ENCODE measurements at regions not wholly inside any gene's neighbourhood (a gene's known extent, or its start where the extent isn't known, plus 50 kb on each side); places are given as distances from the start of the nearest gene placed in this dataset.

DNA sequence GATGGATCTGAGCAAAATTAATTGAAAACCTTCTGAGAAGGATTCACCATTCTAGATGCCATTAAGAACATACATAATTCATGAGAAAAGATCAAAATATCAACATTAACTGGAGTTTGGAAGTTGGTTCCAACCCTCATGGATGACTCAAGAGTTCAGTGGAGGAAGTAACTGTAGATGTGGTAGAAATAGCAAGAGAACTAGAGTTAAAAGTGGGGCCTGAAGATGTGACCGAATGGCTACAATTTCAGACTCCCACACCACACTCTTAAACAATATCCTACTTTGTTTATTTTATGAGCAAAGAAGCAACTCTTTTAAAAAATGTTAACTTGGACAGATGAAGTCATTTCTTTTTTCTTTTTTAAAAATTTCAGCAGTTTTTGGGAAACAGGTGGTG lies 354.3 kb downstream of the KLF12 start:
- no peaks in the 10 kb centered on the region for H3K27me3 ChIP-seq (ENCODE audit: insufficient read depth, low read depth)
- no peak overlapping the region for H3K4me3 ChIP-seq (IDR thresholded peaks at IDR 0.05; ENCODE audit: insufficient read depth, low read depth, low read length)
- H3K4me2 ChIP-seq, result no peak overlapping the region
- no peak overlapping the region for H3K9ac ChIP-seq
- no peak overlapping the region for H2AFZ ChIP-seq (ENCODE audit: low read depth)
- no peaks in the 10 kb centered on the region for H4K20me1 ChIP-seq (ENCODE audit: insufficient read depth)
- TF ChIP-seq, protein P1, sequence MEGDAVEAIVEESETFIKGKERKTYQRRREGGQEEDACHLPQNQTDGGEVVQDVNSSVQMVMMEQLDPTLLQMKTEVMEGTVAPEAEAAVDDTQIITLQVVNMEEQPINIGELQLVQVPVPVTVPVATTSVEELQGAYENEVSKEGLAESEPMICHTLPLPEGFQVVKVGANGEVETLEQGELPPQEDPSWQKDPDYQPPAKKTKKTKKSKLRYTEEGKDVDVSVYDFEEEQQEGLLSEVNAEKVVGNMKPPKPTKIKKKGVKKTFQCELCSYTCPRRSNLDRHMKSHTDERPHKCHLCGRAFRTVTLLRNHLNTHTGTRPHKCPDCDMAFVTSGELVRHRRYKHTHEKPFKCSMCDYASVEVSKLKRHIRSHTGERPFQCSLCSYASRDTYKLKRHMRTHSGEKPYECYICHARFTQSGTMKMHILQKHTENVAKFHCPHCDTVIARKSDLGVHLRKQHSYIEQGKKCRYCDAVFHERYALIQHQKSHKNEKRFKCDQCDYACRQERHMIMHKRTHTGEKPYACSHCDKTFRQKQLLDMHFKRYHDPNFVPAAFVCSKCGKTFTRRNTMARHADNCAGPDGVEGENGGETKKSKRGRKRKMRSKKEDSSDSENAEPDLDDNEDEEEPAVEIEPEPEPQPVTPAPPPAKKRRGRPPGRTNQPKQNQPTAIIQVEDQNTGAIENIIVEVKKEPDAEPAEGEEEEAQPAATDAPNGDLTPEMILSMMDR (conservative IDR thresholded peaks at IDR 0.05; ENCODE audit: low read depth, low read length), result no peak
- no peaks in the 10 kb centered on the region for H3K79me2 ChIP-seq (ENCODE audit: insufficient read depth, low read depth)
- H3K27ac ChIP-seq, result no peak overlapping the region
- no peaks in the 10 kb centered on the region for H3K4me1 ChIP-seq (ENCODE audit: low read depth, poor library complexity, severe bottlenecking)
- no peaks in the 10 kb centered on the region for H3K36me3 ChIP-seq (ENCODE audit: insufficient read depth)

DNA sequence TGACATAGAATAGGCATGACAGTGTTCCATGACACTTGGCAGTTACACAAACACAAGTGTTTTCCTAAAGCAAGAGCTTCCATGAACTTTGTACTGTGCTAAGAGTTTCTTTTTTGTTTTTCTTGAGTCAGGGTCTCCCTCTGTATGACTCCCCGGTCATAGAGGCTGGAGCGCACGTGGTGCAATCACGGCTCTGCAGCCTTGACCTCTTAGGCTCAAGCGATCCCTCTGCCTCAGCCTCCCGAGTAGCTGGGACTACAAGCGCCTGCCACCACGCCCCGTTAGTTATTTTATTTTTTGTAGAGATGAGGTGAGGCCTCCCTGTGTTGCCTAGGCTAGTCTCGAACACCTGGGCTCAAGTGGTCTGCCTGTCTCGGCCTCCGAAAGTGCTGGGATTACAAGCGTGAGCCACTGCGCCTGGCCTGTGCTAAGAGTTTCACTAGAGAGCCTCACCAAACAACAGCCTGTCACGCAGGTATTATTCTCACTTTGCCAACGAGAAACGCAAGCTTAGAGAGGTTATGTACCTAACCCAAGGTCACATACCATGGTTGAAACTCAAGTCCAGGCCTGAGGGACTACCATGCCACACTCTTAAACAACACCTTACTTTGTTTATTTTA lies 355.9 kb downstream of the KLF12 start:
- TF ChIP-seq, protein P1 (conservative IDR thresholded peaks at IDR 0.05; ENCODE audit: low read depth, low read length), result no peak
- Histone ChIP-seq H3K27ac (no peak overlapping the region), H3K79me2 (ENCODE audit: insufficient read depth, low read depth) (no peaks in the 10 kb centered on the region), H2AFZ (ENCODE audit: low read depth) (no peak overlapping the region), H4K20me1 (ENCODE audit: insufficient read depth) (no peaks in the 10 kb centered on the region), H3K4me1 (ENCODE audit: low read depth, poor library complexity, severe bottlenecking) (no peaks in the 10 kb centered on the region), H3K27me3 (ENCODE audit: insufficient read depth, low read depth) (no peaks in the 10 kb centered on the region), H3K4me3 (IDR thresholded peaks at IDR 0.05; ENCODE audit: insufficient read depth, low read depth, low read length) (no peak overlapping the region), H3K4me2 (no peak overlapping the region), H3K9ac (no peak overlapping the region), H3K36me3 (ENCODE audit: insufficient read depth) (no peaks in the 10 kb centered on the region)

DNA sequence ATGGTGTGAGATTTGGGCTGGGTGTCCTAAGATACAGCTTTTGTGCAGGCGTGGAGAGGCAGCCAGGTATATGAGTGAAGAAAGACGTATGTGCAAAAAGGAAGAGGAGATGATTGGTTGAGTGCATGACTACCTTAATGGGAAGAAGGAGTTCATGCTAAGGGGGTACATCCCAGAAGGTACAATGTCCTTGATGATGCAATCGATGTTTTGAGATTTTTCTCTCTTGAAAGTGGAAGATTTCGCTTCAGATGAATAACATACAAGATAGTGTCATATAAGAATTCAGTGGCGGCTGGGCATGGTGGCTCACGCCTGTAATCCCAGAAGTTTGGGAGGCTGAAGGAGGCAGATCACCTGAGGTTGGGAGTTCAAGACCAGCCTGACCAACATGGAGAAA lies 357.1 kb downstream of the KLF12 start:
- no peaks in the 10 kb centered on the region for H3K27me3 ChIP-seq (ENCODE audit: insufficient read depth, low read depth)
- H3K9ac ChIP-seq, result no peak overlapping the region
- no peaks in the 10 kb centered on the region for H4K20me1 ChIP-seq (ENCODE audit: insufficient read depth)
- H3K4me1 ChIP-seq (ENCODE audit: low read depth, poor library complexity, severe bottlenecking), result no peaks in the 10 kb centered on the region
- no peak overlapping the region for H3K4me2 ChIP-seq
- TF ChIP-seq, protein P1 (conservative IDR thresholded peaks at IDR 0.05; ENCODE audit: low read depth, low read length), result no peak
- no peaks in the 10 kb centered on the region for H3K79me2 ChIP-seq (ENCODE audit: insufficient read depth, low read depth)
- no peak overlapping the region for H3K27ac ChIP-seq
- H3K4me3 ChIP-seq (IDR thresholded peaks at IDR 0.05; ENCODE audit: insufficient read depth, low read depth, low read length), result no peak overlapping the region
- no peaks in the 10 kb centered on the region for H3K36me3 ChIP-seq (ENCODE audit: insufficient read depth)
- H2AFZ ChIP-seq (ENCODE audit: low read depth), result no peak overlapping the region

DNA sequence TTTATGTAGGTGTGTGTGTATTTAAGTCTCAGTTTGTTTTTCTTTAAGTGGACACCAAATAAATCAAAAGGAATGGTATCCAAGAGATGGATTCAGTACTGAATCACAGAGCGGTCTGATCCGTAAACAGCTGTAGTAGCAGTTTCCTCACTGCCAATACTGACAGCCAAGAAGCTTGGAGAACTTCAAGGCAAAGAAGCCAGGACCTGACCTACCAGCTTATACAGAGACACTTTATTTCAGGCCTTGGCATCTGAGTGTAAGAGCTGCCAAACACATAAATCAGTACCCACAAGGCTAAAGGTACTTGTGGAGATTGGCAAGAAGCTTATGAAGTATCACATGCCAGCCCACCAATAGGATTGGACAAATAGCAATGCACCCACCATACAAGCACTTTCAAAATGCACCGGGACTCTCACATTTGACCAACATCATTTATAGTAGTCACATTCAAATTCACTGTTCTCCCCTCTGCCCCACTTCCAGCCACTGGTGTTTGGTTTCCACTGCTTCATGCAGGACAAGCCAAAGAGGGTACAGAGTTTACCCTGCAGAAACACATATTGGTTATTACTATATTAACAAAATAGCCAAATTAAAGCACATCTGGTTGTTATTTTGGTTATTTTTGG lies 357.9 kb downstream of the KLF12 start:
- no peak overlapping the region for H3K9ac ChIP-seq
- H3K4me2 ChIP-seq, result no peak overlapping the region
- no peaks in the 10 kb centered on the region for H3K4me1 ChIP-seq (ENCODE audit: low read depth, poor library complexity, severe bottlenecking)
- no peak overlapping the region for H3K27ac ChIP-seq
- no peak overlapping the region for H3K4me3 ChIP-seq (IDR thresholded peaks at IDR 0.05; ENCODE audit: insufficient read depth, low read depth, low read length)
- H2AFZ ChIP-seq (ENCODE audit: low read depth), result no peak overlapping the region
- H3K36me3 ChIP-seq (ENCODE audit: insufficient read depth), result no peaks in the 10 kb centered on the region
- no peaks in the 10 kb centered on the region for H4K20me1 ChIP-seq (ENCODE audit: insufficient read depth)
- no peaks in the 10 kb centered on the region for H3K27me3 ChIP-seq (ENCODE audit: insufficient read depth, low read depth)
- TF ChIP-seq, protein P1 (conservative IDR thresholded peaks at IDR 0.05; ENCODE audit: low read depth, low read length), result no peak
- H3K79me2 ChIP-seq (ENCODE audit: insufficient read depth, low read depth), result no peaks in the 10 kb centered on the region
